ENCODE measurements at regions not wholly inside any gene's neighbourhood (a gene's known extent, or its start where the extent isn't known, plus 50 kb on each side); places are given as distances from the start of the nearest gene placed in this dataset.

DNA sequence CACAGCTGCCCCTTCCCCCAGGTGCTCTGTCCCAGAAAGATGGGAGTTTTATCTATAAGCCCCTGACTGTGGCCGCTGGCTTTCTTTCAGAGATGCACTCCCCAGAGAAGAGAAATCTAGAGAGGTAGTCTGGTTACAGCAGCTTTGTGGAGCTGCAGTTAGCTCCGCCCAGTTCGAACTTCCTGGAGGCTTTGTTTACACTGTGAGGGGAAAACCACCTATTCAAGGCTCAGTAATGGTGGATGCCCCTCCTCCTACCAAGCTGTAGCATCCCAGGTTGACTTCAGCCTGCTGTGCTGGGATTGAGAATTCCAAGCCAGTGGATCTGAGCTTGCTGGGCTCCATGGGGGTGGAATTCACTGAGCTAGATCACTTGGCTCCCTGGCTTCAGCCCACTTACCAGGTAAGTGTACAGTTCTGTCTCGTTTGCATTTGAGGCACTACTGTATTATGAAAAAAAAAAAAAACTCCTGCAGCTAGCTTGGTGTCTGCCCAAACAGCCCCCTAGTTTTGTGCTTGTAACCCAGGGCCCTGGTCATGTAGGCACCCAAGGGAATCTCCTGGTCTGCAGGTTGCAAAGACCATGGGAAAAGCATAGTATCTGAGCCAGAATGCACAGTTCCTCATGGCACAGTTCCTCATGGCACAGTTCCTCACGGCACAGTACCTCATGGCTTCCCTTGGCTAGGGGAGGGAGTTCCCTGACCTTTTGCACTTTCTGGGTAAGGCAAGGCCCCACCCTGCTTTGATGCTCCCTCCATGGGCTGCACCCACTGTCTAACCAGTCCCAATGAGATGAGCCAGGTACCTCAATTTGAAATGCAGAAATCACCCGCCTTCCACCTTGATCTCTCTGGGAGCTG is 275.0 kb downstream of the CENPW start:
- ChIA-PET POLR2A (no interaction called here), CTCF (no interaction called here)
- no peak for DNase-seq
- no peaks in the 10 kb centered on the region for H3K36me3 Mint-ChIP-seq (ENCODE audit: low read depth)
- no peak overlapping the region for H3K27ac Mint-ChIP-seq
- H3K4me3 Mint-ChIP-seq = no peak overlapping the region
- no peaks in the 10 kb centered on the region for H3K4me1 Mint-ChIP-seq
- no peak for ATAC-seq
- H3K27me3 Mint-ChIP-seq = no peaks in the 10 kb centered on the region
- peaks cover 5% of the 10 kb centered on the region for H3K9me3 Mint-ChIP-seq (ENCODE audit: low read depth)
- intact Hi-C loops (cut with DNase I, micrococcal nuclease) = no loop called here

- peaks cover 5% of the 10 kb centered on the region for H3K9me3 Mint-ChIP-seq (ENCODE audit: low read depth)
- intact Hi-C loops (cut with DNase I, micrococcal nuclease) = no loop called here
- no peak for DNase-seq
- POLR2A ChIA-PET = no interaction called here
- CTCF ChIA-PET = no interaction called here
- H3K4me3 Mint-ChIP-seq = no peak overlapping the region
- H3K27me3 Mint-ChIP-seq = no peaks in the 10 kb centered on the region
- H3K36me3 Mint-ChIP-seq (ENCODE audit: low read depth) = no peaks in the 10 kb centered on the region
- no peaks in the 10 kb centered on the region for H3K4me1 Mint-ChIP-seq
- ATAC-seq = no peak
- H3K27ac Mint-ChIP-seq = no peak overlapping the region
These were observed 277.0 kb downstream of the CENPW start for GRCh38 chr6:126616866-126617265.

DNA sequence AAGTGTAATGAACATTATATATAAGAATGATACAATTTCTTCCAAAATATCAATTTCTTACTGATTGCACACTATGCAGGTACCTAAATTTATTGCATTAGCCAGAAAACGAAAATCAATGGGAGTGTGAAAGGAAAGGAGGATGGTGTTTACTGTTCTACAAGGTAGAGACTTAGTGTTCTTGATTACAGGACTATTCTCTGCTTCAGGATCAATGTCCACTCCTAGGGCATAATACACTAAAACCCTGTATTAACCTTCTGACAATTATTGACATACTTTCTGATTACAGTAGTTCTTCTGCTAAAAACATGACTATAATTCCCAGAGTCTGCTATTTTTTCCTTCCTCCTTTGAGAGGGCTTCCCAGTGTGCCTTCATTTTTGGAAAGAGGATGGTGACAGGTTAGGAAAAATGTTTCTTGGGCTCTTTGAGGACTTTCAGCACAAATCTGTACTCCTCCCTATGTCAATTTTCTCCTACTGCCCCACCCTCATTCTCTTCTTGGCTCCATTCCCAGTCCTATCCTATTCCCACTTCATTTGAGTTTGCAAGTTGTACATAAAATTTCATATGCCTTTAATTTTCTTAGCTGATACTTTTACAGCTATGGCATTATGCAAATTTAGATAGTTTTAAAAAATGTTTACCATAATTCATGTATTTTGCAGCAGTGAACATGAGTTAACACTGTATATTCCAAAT is 278.9 kb downstream of the CENPW start:
- no peak overlapping the region for H3K27ac Mint-ChIP-seq
- no peaks in the 10 kb centered on the region for H3K36me3 Mint-ChIP-seq (ENCODE audit: low read depth)
- H3K27me3 Mint-ChIP-seq = no peaks in the 10 kb centered on the region
- intact Hi-C loops (cut with DNase I, micrococcal nuclease) = no loop called here
- ATAC-seq (no peak), DNase-seq (no peak)
- POLR2A ChIA-PET = no interaction called here
- no peak overlapping the region for H3K4me3 Mint-ChIP-seq
- CTCF ChIA-PET = no interaction called here
- H3K4me1 Mint-ChIP-seq = no peaks in the 10 kb centered on the region
- no peaks in the 10 kb centered on the region for H3K9me3 Mint-ChIP-seq (ENCODE audit: low read depth)

DNA sequence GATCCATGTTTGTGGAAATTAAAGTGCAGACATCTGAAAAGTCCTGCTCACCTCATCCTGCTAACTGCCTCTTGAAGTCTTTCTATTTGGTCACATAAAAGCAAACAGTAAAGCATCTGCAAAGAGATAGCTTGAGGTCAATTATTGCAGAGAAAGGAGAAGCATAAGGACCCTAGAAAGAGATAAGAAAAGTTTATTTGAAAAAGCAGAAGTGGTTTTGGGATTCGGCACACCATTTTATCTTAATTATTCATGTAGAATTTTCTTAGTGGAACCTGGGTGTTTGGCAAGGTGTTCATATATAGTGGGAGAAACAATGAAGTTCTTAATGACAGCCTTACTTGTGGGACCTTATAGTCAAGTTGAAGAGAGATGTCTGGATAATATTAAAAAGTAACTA is 280.8 kb downstream of the CENPW start:
- no peaks in the 10 kb centered on the region for H3K9me3 Mint-ChIP-seq (ENCODE audit: low read depth)
- H3K27me3 Mint-ChIP-seq = no peaks in the 10 kb centered on the region
- ATAC-seq (no peak), DNase-seq (no peak)
- intact Hi-C loops (cut with DNase I, micrococcal nuclease) = no loop called here
- H3K4me1 Mint-ChIP-seq = no peaks in the 10 kb centered on the region
- CTCF ChIA-PET = no interaction called here
- no peaks in the 10 kb centered on the region for H3K36me3 Mint-ChIP-seq (ENCODE audit: low read depth)
- POLR2A ChIA-PET = no interaction called here
- no peak overlapping the region for H3K4me3 Mint-ChIP-seq
- H3K27ac Mint-ChIP-seq = no peak overlapping the region

DNA sequence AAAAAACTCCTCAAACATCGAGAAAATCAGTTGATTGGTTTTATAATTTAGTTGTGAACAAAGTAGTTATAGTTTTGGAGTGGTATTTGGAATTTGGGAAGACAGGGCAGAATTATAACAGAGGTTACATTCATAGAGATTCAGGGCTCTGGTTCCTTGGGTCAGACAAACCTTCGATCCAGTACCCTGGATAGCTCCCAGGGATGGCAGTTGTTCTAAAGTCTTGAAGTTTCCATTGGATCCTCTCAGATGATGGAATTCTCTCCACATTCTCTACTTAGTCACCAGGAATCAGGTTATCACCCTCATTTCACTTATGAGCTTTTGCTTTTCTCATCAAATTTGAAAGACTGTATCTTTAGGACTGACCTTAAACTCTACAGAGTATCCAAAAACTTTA is 285.1 kb downstream of the CENPW start:
- H3K27me3 Mint-ChIP-seq = no peaks in the 10 kb centered on the region
- no peaks in the 10 kb centered on the region for H3K36me3 Mint-ChIP-seq (ENCODE audit: low read depth)
- H3K4me1 Mint-ChIP-seq = no peaks in the 10 kb centered on the region
- H3K4me3 Mint-ChIP-seq = no peak overlapping the region
- CTCF ChIA-PET = no interaction called here
- no peaks in the 10 kb centered on the region for H3K9me3 Mint-ChIP-seq (ENCODE audit: low read depth)
- DNase-seq (no peak), ATAC-seq (no peak)
- POLR2A ChIA-PET = no interaction called here
- intact Hi-C loops (cut with DNase I, micrococcal nuclease) = no loop called here
- no peak overlapping the region for H3K27ac Mint-ChIP-seq

DNA sequence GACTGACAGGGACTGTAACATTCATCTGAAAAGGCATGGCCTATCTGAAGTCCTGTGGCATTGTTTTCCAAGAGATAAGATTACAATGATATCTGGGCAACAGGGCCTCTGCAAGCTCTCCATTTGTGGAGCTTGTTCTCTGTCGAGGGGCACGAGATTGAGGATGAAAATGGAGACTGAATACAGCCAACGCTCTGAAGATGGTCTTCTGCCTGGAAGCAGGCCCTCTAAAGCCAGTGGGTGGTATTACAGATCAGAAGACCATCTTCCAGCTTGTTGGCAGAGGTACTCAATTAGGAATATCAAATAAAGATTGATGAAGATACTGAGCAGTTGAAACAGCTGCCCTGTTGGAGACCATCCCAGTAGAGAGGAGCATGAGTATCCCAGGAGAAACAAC is 288.2 kb downstream of the CENPW start:
- intact Hi-C loops (cut with DNase I, micrococcal nuclease) = no loop called here
- Mint-ChIP-seq H3K27ac (no peak overlapping the region), H3K27me3 (no peaks in the 10 kb centered on the region), H3K4me3 (no peak overlapping the region), H3K36me3 (ENCODE audit: low read depth) (no peaks in the 10 kb centered on the region), H3K4me1 (no peaks in the 10 kb centered on the region), H3K9me3 (ENCODE audit: low read depth) (no peaks in the 10 kb centered on the region)
- DNase-seq = no peak
- no peak for ATAC-seq
- POLR2A ChIA-PET = no interaction called here
- CTCF ChIA-PET = interaction anchor here (0.6 to 2.6 kb wide), 3 partner anchors 13 to 644 kb away, joined by 3 to 9 read pairs (median 4); no protein-coding TSS in a partner anchor

DNA sequence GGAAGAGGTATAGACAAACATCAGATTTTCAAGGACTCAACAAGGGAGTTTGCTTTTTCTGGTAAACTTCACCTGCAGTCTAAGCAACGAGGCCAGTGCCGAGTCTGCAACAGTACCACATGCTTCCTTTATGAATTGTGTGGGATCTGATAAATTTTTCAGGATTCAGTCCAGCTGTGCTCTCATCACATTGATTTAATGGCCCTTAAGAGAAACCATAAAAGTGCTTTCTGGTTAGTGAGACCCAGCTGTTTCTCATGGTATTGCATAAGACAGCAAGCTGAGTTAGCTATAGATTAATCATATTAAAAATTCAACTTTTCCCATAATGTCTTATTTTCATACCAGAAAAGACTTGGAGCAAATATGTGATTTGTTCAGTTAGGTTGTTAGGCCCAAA is 291.4 kb downstream of the CENPW start:
- no peaks in the 10 kb centered on the region for H3K9me3 Mint-ChIP-seq (ENCODE audit: low read depth)
- no peak overlapping the region for H3K27ac Mint-ChIP-seq
- intact Hi-C loops (cut with DNase I, micrococcal nuclease) = no loop called here
- no peaks in the 10 kb centered on the region for H3K36me3 Mint-ChIP-seq (ENCODE audit: low read depth)
- no peaks in the 10 kb centered on the region for H3K27me3 Mint-ChIP-seq
- H3K4me3 Mint-ChIP-seq = no peak overlapping the region
- no peak for DNase-seq
- H3K4me1 Mint-ChIP-seq = no peaks in the 10 kb centered on the region
- POLR2A ChIA-PET = no interaction called here
- ATAC-seq = no peak
- CTCF ChIA-PET = no interaction called here

DNA sequence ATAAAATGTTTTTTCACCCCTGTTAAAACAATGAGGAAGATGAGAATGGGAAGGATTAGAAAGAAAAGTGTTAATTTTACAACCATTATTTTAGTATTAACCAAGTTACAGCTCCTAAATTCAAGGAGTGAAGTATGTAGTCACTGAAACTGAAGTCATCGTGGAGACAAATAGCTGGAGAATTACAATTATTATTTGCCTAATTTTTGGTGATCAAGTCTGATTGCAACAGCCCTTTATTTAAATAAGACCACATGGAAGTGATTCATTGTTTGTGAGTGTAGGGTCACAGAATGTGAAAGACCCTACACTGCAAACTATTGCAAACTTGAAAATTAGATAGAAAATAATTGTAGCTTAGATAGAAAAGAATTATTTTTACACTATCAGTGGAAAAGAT is 292.4 kb downstream of the CENPW start:
- ATAC-seq = no peak

GRCh38 chr6:126633373-126633772 is 293.5 kb downstream of the CENPW start:
- POLR2A ChIA-PET = no interaction called here
- Mint-ChIP-seq H3K4me3 (no peak overlapping the region), H3K27me3 (no peaks in the 10 kb centered on the region), H3K36me3 (ENCODE audit: low read depth) (no peaks in the 10 kb centered on the region), H3K9me3 (ENCODE audit: low read depth) (no peaks in the 10 kb centered on the region), H3K27ac (no peak overlapping the region), H3K4me1 (no peaks in the 10 kb centered on the region)
- DNase-seq (no peak), ATAC-seq (no peak)
- CTCF ChIA-PET = no interaction called here
- intact Hi-C loops (cut with DNase I, micrococcal nuclease) = no loop called here

More for the DNA sequence above, 292.4 kb downstream of the CENPW start:
- Mint-ChIP-seq H3K4me3 (no peak overlapping the region), H3K27me3 (no peaks in the 10 kb centered on the region), H3K27ac (no peak overlapping the region), H3K36me3 (ENCODE audit: low read depth) (no peaks in the 10 kb centered on the region), H3K9me3 (ENCODE audit: low read depth) (no peaks in the 10 kb centered on the region), H3K4me1 (no peaks in the 10 kb centered on the region)
- ChIA-PET POLR2A (no interaction called here), CTCF (interaction anchor here (0.5 to 0.6 kb wide), 2 partner anchors 56 to 457 kb away, joined by 3 read pairs; no protein-coding TSS in a partner anchor)
- DNase-seq = no peak
- intact Hi-C loops (cut with DNase I, micrococcal nuclease) = no loop called here

- Mint-ChIP-seq H3K4me3 (no peak overlapping the region), H3K4me1 (no peaks in the 10 kb centered on the region), H3K27me3 (no peaks in the 10 kb centered on the region), H3K36me3 (ENCODE audit: low read depth) (no peaks in the 10 kb centered on the region), H3K27ac (no peak overlapping the region), H3K9me3 (ENCODE audit: low read depth) (no peaks in the 10 kb centered on the region)
- DNase-seq (no peak), ATAC-seq (no peak)
- intact Hi-C loops (cut with DNase I, micrococcal nuclease) = no loop called here
- CTCF ChIA-PET = interaction anchor here (0.6 to 2.2 kb wide), 3 partner anchors 12 to 654 kb away, joined by 3 to 9 read pairs (median 3); partner anchors contain the start of gene TRMT11
- POLR2A ChIA-PET = no interaction called here
These were observed 300.4 kb downstream of the CENPW start for GRCh38 chr6:126640356-126640755.

DNA sequence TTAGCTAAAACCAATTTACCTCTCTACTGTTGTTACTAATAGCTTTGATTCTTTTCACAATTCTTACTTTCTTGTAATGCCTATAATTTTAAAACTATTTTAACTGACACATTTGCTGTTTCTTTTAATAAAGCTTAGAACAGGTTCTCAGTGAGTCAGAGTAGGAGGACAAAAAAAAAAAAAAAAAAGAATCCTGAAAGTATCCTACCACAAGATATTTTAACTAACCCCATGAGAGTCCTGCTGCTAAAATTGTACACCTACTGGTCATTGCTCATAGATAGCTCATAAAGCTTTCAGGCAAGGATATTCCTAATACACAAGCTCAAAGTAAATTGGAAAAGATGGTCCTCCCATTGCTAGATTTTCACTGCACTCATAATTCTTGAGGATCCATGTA is 301.0 kb downstream of the CENPW start:
- intact Hi-C loops (cut with DNase I, micrococcal nuclease) = no loop called here
- Mint-ChIP-seq H3K9me3 (ENCODE audit: low read depth) (no peaks in the 10 kb centered on the region), H3K4me1 (no peaks in the 10 kb centered on the region), H3K36me3 (ENCODE audit: low read depth) (no peaks in the 10 kb centered on the region), H3K27me3 (no peaks in the 10 kb centered on the region), H3K27ac (no peak overlapping the region), H3K4me3 (no peak overlapping the region)
- CTCF ChIA-PET = interaction anchor here (0.8 to 2.2 kb wide), 2 partner anchors 12 to 64 kb away, joined by 3 to 9 read pairs; no protein-coding TSS in a partner anchor
- POLR2A ChIA-PET = no interaction called here
- ATAC-seq (no peak), DNase-seq (no peak)

GRCh38 chr6:126641641-126642040 is 301.7 kb downstream of the CENPW start:
- Mint-ChIP-seq H3K4me1 (no peaks in the 10 kb centered on the region), H3K27ac (no peak overlapping the region), H3K27me3 (no peaks in the 10 kb centered on the region), H3K9me3 (ENCODE audit: low read depth) (no peaks in the 10 kb centered on the region), H3K36me3 (ENCODE audit: low read depth) (no peaks in the 10 kb centered on the region), H3K4me3 (no peak overlapping the region)
- POLR2A ChIA-PET = no interaction called here
- no peak for ATAC-seq
- intact Hi-C loops (cut with DNase I, micrococcal nuclease) = no loop called here
- no peak for DNase-seq
- CTCF ChIA-PET = interaction anchor here (2.2 kb wide), 1 partner anchor 13 kb away, joined by 9 read pairs; no protein-coding TSS in a partner anchor

Measured in activated CD4-positive, alpha-beta T cell treated with anti-CD3 and anti-CD28 coated beads for 36 hours (primary cell).